GM12891 (cell line): ENCODE measurements at regions not wholly inside any gene's neighbourhood (a gene's known extent, or its start where the extent isn't known, plus 50 kb on each side); places are given as distances from the start of the nearest gene placed in this dataset.

Experiments used
- DNase-seq: peaks from one replicate; pipeline ENCODE4 v3.0.0; 2011; ENCODE audit warnings: low spot score; ENCODE audit not compliant: insufficient read length
- FAIRE-seq: peaks from 2 replicates; lab custom pipeline; 2011; peaks lifted over from hg19 to GRCh38; lab: Jason Lieb, UNC
- PAX5 ChIP-seq: IDR thresholded peaks from 2 replicates; pipeline ENCODE4 v1.6.1; 2011; ENCODE audit warnings: low read length, moderate library complexity, mild to moderate bottlenecking; ENCODE audit not compliant: insufficient read depth, severe bottlenecking
- POLR2A ChIP-seq: IDR thresholded peaks from 2 replicates; pipeline ENCODE4 v1.6.1; 2011; ENCODE audit warnings: low read depth, low read length, control low read depth
- POLR2AphosphoS5 ChIP-seq: IDR thresholded peaks from 2 replicates; pipeline ENCODE4 v1.6.1; 2011; ENCODE audit warnings: low read depth, low read length, control low read depth
- POU2F2 ChIP-seq: IDR thresholded peaks from 2 replicates; pipeline ENCODE4 v1.6.1; 2011; ENCODE audit warnings: low read depth, mild to moderate bottlenecking, control low read depth, low read length, moderate library complexity
- SPI1 ChIP-seq: IDR thresholded peaks from 2 replicates; pipeline ENCODE4 v1.6.1; 2011; ENCODE audit warnings: low read depth, low read length, control low read depth
- TAF1 ChIP-seq: IDR thresholded peaks from 2 replicates; pipeline ENCODE4 v1.6.1; 2011; ENCODE audit warnings: low read depth, low read length, control low read depth

DNA sequence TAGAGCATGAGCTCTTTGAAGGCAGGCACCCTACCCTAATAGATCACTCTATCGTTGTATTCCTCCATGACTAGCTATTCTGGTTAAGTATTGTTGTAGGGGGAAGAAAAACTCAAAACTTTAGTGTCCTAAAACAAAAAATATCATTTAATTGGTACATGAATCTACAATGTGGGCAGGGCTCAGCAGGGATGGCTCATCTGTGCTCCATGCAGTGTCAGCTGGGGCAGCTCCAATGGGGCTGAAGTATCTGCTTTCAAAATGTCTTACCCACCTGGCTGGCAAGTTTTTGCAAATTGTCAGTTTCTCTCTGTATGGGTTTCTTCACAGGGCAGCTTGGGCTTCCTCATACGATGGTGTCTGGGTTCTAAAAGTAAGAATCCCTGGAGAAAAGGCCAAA, 83.2 kb upstream of the ITGA6 start:
- DNase-seq: no peak

DNA sequence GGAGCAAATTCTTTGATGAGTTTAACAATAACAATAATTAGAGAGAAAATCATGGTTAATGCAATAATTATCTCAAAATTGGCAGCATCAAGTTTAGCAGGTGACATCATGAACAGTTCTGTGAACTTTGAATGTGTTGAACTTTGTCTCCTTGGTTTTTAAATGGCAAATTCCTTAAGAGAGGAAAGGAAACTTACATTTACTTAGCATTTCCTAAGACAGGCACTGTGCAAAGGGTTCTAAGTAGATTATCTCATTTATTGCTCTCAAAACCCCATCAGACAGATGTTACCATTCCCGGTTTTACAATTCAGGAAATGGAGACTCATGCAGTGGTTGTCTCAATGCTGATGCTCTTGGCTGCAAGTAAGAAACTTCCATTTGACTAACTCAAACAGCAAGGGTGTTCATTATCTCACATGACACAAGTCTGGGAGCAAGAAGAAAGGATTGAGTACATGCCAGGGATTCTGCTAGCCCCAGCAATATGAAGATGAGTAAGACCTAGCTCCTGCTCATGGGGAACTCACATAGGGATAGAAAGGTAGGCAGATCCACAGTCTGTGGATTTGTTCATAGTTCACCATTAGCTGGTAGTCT, 81.3 kb upstream of the ITGA6 start:
- TF ChIP-seq POLR2AphosphoS5 (no peak), POU2F2 (no peak), TAF1 (no peak), SPI1 (no peak), PAX5 (no peak), POLR2A (no peak)
- FAIRE-seq: no peak
- no peak for DNase-seq

More for the DNA sequence above, 83.2 kb upstream of the ITGA6 start:
- TF ChIP-seq SPI1 (no peak), POLR2AphosphoS5 (no peak), POLR2A (no peak), TAF1 (no peak), POU2F2 (no peak), PAX5 (no peak)
- no peak for FAIRE-seq

DNA sequence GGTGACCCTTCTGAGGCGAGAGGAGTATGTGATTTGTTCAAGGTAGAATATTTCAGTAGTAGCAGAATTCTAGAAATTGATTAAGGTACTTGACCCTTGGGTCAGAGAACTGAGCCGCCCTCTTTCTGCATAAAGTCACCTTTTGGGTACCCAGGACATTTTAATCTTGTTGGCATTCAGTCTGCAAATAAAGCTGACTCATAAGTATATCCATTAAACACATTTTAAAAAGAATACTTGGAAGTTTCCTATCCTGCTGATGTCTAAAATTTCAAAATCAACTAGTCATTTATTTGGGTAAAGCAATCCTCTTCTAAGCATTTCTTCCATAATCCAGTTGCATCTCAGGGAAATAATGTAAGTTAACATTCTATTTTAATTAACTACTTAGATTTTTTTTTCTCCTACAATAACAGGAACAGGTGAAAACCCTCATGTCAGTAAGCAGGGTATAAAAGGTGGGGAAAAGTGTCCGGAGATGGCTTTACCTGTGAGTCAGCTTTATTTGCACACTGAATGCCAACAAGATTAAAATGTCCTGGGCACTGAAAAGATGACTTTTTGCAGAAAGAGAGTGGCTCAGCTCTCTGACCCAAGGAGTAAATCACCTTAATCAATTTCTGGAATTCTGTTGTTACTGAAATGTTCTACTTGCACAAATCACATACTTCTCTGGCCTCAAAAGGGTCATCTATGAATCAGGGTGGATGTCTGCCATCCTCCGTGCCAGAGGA, 78.7 kb upstream of the ITGA6 start:
- no peak for FAIRE-seq
- TF ChIP-seq TAF1: no peak
- TF ChIP-seq PAX5: no peak
- no peak for TF ChIP-seq POLR2AphosphoS5
- no peak for TF ChIP-seq POLR2A
- no peak for TF ChIP-seq SPI1
- TF ChIP-seq POU2F2: no peak
- no peak for DNase-seq

DNA sequence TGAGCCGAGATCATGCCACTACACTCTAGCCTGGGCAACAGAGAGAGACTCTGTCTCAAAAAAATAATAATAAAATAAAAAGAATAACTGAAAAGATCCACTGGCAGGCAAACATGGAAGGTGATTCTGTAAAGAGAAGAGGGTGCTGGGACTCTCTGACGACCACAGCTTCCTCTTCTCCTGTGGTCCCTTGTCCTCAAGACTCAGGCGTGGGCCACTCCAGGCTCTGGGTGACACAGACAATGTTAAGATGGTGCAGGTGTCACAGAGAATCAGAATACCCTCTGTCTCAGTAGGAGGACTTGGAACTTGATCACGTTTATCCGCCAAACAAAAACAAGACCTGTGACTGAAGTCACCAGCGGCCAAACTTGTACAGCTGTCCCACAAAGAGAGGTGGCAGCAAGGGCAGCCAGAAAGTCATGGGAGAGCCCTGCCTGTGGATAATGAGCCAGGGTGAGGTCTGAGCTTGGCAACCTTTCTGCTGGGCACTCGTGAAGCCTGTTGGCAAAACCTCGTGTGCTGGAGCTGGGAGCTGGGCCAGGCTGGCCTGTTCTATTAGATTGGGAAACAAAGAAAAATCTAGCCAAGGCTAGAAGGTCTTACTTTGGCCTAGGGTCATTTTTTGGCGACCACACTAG, 76.4 kb upstream of the ITGA6 start:
- FAIRE-seq (no peak), DNase-seq (no peak)
- no peak for TF ChIP-seq SPI1
- no peak for TF ChIP-seq TAF1
- TF ChIP-seq POLR2A: no peak
- no peak for TF ChIP-seq POU2F2

DNA sequence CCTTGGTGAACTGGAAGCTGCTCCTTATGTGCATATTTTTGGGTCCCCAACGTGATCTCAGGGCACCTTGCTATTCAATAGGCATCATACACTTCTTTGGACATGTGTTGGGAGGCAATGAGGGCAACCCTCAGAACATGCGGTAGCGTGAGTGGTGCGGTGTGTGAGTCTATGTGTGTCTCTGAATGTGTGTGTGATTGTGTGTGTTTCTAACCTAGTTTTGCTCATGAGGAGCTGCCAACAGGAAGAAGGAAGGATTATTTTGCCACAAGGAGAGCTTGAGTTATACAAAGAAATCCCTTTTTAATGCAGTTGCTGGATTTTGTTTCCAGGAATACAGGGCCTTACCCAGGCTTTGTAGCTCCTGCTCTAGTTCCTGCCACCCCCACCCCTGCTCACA, 75.8 kb upstream of the ITGA6 start:
- TF ChIP-seq PAX5: no peak
- TF ChIP-seq TAF1: no peak
- no peak for TF ChIP-seq SPI1
- no peak for TF ChIP-seq POU2F2
- no peak for TF ChIP-seq POLR2AphosphoS5
- no peak for TF ChIP-seq POLR2A
- no peak for DNase-seq
- no peak for FAIRE-seq

DNA sequence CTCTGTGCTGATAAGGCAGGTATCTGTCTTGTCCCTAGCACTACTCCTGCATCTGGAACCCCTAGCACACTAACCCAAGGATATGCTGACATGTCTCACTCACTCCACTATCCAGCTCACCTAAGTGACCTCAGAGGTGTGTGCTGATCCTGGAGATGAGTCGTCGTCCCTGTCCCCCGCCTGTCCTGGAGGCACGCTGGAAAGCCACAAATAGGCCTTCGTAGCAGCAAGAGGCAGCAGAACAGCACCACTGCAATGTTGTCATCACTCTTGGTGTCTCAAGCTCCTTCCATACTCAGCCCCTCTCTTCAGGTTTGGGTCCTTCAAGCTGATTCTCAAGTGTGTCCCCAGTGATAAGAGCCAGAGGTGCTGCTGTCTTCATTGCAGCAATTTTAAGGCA, 73.0 kb upstream of the ITGA6 start:
- DNase-seq: no peak
- no peak for FAIRE-seq
- no peak for TF ChIP-seq SPI1
- no peak for TF ChIP-seq POLR2AphosphoS5
- no peak for TF ChIP-seq POU2F2
- no peak for TF ChIP-seq PAX5
- no peak for TF ChIP-seq TAF1
- TF ChIP-seq POLR2A: no peak

DNA sequence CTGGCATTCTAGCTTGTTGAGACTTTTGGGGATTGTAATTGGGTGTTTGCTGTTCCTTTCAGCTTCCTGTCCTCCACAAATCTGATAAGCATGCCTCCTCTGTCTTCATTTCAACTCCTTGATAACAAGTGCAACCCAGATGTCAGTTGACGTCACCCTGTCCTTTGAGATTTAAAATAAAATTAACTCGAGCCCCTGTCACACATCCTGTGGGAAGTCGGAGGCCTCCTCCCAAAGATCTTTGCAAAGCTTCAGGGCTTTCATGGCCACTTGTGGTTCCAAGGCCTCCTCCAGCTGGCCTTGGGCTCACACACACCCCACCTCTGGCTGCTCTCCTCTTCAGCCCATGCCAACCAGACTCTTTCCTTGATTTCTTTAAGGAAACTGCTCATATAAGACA, 69.9 kb upstream of the ITGA6 start:
- FAIRE-seq (no peak), DNase-seq (no peak)
- no peak for TF ChIP-seq PAX5

DNA sequence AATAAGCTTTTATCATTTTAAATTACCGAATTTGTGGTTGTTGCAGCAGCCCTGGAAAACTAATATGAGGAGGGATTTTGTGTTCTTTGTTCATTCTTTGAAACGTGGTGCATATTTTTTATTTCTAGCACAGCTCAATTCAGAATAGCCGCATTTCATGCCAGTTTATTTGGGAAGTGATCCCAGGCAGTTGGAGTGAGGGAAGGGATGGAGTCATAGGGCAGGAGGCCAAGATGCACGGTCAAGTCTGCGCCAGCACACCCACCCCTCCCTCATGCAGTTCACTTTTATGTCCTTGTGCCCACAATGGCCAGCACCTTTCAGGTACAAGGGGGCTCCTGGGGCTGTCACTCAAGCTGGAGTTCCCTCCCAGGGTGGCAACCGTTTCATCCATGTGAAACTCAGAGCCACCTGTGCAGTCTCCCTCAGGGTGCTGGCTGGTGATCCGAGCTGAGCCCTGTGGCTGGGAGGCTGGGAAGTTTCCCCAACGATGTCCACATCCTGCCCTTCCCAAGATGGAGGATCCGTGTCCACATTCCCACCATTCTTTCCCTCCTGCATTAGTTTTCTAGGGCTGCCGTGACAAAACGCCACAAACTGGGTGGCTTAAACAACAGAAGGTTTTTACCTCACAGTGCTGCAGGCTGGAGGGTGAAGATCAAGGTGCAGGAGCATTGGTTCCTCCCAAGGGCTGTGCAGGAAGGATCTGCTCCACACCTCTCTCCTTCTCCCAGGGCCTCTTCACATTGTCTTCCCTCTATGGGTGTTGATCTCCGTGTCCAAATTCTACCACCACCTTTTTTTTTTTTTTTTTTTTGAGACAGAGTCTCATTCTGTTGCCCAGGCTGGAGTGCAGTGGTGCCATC, 68.5 kb upstream of the ITGA6 start:
- DNase-seq: no peak
- TF ChIP-seq SPI1 (no peak), POLR2AphosphoS5 (no peak), POLR2A (no peak), POU2F2 (no peak), PAX5 (no peak), TAF1 (no peak)
- no peak for FAIRE-seq

DNA sequence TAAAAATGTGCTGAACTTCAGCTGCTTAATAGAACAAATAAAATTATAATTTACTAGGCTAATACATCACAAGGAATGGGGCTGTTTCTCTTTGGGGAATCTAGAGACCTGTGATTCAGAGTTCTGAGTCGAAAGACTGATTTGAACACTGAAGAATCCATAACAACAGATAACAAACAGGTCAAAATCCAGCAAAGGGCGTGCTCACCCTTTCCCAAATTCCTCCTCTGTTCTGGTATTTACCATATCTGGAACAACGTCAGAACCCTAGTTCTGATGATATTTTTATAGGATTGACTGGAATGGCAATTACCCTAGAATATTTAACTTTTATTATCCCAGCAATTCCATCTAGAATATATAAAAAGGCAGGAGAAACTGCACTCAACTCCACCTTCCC, 66.0 kb upstream of the ITGA6 start:
- FAIRE-seq (no peak), DNase-seq (no peak)
- TF ChIP-seq POU2F2: no peak
- TF ChIP-seq SPI1: no peak
- TF ChIP-seq PAX5: no peak
- no peak for TF ChIP-seq POLR2AphosphoS5
- no peak for TF ChIP-seq TAF1
- TF ChIP-seq POLR2A: no peak
